Inflammatory macrophage (primary cell): ENCODE measurements at regions not wholly inside any gene's neighbourhood (a gene's known extent, or its start where the extent isn't known, plus 50 kb on each side); places are given as distances from the start of the nearest gene placed in this dataset.
"Not testable (repeated sequence)": the region's sequence is repeated elsewhere in the genome, so short reads cannot be mapped to it uniquely, and the experiment has no call there.

ENCODE experiments used
- DNase-seq, 2 donors: peaks; one replicate each; pipeline ENCODE4 v3.0.0-alpha.2; 2020 to 2022

GRCh38 chr6:56838016-56838555 is 116.8 kb upstream of the BEND6 start:
- no peak for DNase-seq

- DNase-seq: no peak
These were observed 117.5 kb upstream of the BEND6 start for GRCh38 chr6:56837322-56837894.

DNA sequence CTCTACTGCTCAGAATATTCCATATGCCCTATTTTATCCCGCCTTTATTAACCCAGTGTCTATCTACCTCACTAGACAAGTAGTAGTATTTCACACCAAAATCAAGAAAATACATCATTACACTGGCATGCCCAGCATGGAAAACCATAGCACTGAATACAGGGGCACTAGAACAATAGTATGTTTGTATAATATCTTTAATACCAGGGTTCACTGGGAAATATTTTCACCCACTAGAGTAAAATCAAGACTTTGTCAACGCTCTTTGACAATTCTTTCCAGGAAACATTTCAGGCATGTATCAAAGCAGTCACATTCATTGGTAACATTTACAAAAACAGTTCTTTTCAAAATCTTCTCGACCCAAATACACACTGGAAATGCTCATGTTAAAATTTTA is 119.3 kb upstream of the BEND6 start:
- DNase-seq: no peak

DNA sequence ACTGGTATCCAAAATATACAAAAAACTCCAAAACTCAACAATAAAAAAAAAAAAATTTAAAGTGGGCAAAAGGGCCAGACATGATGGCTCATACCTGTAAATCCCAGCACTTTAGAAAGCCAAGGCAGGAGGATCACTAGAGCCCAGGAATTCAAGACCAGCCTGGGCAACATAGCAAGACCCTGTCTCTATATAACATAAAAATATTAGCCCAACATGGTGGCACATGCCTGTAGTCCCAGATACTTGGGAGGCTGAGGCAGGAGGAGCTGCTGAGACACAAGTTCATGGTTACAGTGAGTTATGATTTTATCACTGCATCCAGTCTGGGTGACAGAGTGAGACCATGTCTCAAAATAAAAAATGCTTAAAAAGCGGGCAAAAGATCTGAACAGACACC is 121.0 kb upstream of the BEND6 start:
- no peak for DNase-seq

DNA sequence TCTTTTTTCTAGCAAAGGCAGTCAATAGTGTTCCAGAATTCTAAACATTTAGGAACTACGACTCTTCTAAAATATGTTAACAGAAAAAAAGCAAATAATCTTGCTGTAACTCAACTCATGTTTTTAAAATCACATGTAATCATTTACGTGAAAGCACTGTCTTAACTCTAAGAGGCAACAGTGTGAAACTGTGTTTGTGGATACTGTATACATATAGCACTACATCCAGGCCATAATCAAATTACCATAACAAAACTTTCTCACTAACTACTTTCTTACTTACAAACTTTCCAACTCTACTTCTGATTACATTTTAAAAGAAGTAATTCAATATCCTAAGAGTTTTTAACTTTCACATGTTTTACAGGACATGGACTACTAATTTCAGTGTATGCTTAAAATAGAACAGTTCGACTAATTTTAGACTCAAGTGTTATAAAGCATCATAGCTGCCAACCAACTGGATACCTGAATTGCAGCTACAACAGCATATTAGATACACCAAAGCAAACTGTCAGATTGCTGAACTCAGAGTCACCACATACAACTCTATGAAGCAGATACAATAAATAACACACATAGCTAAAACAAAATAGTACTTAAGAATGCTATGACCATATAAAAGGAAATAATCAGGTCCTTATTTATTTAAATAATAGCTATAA is 121.6 kb upstream of the BEND6 start:
- no peak for DNase-seq

GRCh38 chr6:56832225-56832624 is 122.7 kb upstream of the BEND6 start:
- DNase-seq: no peak

- no peak for DNase-seq
These were observed 123.6 kb upstream of the BEND6 start for GRCh38 chr6:56831334-56831733.

DNA sequence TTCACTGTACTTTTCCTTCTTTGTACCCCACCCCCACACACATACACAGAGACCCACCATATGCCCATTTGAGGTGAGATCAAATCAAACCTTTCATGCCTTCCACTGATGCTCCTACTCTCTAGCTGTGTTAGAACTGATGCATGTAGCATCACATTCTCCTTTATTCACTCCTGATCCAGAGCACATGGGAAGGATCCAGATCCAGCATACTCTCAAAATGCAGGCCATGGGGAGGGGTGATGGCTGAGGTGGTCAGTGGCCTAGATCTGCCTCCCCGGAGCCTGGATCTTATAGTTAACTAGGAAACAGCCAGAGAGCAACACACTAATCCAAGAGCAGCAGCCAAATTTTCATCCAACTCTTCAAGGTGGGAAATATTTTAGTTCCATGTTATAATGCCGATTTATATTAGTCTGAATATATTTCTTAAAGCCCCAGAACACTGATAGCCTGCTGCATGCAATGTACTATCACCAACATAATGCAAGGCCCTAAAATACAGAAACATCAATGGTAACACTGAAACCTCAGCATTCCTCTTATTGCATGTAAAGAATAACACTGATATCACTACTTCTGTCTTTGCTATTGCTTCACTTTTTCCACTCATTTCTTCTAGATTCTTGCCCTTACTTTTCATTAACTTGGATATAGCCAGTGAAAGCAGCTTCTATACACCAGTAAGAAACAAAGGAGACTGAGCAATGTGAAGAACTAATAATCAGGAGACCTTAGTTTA is 126.8 kb upstream of the BEND6 start:
- no peak for DNase-seq

DNA sequence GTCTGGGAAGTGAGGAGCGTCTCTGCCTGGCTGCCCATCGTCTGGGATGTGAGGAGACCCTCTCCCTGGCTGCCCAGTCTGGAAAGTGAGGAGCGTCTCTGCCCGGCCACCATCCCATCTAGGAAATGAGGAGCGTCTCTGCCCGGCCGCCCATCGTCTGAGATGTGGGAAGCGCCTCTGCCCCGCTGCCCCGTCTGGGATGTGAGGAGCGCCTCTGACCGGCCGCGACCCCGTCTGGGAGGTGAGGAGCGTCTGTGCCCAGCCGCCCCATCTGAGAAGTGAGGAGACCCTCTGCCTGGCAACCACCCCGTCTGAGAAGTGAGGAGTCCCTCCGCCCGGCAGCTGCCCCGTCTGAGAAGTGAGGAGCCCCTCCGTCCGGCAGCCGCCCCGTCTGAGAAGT is 130.5 kb upstream of the BEND6 start:
- DNase-seq: not testable (repeated sequence)

GRCh38 chr6:56821005-56821432 is 133.9 kb upstream of the BEND6 start:
- no peak for DNase-seq

GRCh38 chr6:56820060-56820459 is 134.8 kb upstream of the BEND6 start:
- no peak for DNase-seq

GRCh38 chr6:56819604-56820003 is 135.3 kb upstream of the BEND6 start:
- DNase-seq: no peak

DNA sequence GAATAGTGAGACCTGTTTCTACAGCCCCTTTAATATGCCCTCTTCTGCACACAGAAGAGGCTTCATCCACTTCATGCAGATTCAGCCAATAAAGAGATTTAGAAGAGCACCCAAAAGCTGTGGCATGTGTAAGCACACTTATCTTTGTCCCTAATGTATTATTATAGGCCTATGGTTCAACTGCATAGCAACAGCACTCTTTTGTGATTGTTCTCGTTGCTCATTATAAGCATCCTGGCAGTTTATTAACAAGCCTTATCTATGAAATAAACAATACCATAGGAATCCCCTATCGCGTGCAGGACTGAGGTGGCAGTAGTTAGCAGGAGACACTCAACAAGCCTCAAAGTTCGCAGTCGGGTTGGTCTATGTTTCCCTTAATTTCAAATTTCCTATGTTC is 138.5 kb upstream of the BEND6 start:
- no peak for DNase-seq

GRCh38 chr6:56815436-56815835 is 139.5 kb upstream of the BEND6 start:
- no peak for DNase-seq

DNA sequence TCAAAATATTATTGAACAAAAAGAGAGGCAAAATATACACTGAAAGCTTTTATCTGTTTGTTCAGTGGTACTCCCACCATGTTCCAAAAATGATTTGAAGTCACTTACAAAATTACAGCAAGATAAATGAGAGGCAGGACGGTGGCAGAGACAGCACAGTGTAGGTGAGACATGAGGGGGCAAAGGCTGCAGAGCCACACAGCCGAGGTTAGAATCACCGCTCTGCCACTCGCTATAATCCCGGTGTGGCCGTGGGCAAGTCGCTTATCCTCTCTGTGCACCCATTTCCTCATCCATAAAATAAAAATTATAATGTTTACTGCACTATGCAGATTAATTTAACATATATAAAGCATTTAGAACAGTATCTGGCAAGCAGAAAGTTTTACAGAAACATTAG is 140.1 kb upstream of the BEND6 start:
- DNase-seq: no peak

- no peak for DNase-seq
These were observed 140.6 kb upstream of the BEND6 start for GRCh38 chr6:56814308-56814707.

DNA sequence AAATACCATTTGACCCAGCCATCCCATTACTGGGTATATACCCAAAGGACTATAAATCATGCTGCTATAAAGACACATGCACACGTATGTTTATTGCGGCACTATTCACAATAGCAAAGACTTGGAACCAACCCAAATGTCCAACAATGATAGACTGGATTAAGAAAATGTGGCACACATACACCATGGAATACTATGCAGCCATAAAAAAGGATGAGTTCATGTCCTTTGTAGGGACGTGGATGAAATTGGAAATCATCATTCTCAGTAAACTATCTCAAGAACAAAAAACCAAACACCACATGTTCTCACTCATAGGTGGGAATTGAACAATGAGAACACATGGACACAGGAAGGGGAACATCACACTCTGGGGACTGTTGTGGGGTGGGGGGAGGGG is 142.1 kb upstream of the BEND6 start:
- DNase-seq: not testable (repeated sequence)

GRCh38 chr6:56808871-56809359 is 146.0 kb upstream of the BEND6 start:
- no peak for DNase-seq

GRCh38 chr6:56807989-56808337 is 146.9 kb upstream of the BEND6 start:
- DNase-seq: no peak

DNA sequence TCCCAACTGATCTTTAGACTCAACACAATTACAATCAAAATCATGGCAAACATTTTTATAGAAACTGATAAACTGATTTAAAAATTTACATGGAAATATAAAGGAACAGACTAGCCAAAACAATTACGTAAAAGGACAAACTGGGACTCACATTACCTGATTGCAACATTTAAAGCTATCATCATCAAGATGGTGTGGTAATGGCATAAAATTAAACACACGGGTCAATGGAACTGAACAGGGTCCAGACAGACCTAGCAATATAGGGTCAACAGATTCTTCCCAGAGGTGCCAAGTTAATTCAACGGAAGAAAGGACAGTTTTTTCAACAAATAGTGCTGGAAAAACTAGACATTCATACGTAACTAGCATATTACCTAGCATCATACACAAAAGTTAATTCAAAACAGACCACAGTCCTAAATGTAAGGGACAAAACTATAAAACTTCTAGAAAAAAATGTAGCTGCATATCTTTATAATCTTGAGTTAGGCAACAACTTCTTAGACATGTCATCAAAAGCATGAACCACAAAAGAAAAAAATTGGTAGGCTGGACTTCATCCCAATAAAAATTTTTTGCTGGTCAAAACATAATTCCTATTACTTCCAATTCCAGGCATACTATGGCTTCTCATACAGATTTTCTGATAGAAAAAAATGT is 147.4 kb upstream of the BEND6 start:
- no peak for DNase-seq

- no peak for DNase-seq
These were observed 148.5 kb upstream of the BEND6 start for GRCh38 chr6:56806368-56806767.

DNA sequence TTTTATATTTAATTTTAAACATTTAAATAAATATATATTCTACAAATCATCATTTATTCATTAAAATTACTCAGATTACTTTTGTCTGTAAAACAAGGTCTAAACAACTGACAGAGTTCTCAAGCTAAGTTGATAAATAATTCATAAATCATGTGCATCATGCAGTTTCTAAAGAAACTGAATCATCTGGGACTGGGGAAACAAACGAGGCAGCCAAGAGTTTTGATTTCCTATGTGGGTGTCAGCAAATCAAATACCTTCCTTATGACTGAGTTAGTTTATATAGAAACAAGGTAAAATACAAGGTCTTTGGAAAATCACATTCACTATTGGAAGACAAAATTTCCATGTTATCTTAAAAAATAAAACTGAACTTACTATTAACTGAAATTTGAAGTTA is 149.9 kb upstream of the BEND6 start:
- DNase-seq: no peak

DNA sequence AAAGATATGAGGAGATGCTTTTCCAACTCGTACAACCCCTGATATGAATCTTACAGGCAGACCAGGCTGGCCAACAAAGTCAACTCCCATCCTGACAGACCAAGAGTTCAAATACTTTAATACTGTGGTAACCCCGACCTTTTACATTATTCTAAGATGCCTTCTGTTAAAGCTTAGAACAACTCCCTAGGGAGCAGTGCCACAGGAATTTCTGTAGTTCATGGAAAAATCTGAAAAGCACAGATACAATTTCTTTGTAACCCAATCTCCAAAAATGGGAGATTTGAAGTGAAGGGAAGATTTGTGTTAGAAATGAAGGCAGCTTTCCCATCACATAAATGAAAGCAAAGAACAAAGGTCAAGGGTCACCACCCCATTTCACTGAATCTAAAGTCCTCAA is 151.3 kb upstream of the BEND6 start:
- DNase-seq: no peak
